Ovary (tissue), 7 donors: ENCODE measurements at regions not wholly inside any gene's neighbourhood (a gene's known extent, or its start where the extent isn't known, plus 50 kb on each side); places are given as distances from the start of the nearest gene placed in this dataset.

Experiments used
- DNase-seq, 5 donors: peaks; one replicate each; pipeline ENCODE4 v3.0.0-alpha.2; 2019 to 2020
- H3K27ac ChIP-seq, 2 donors: fragments of 200-600 bp; one replicate each; pipeline versions ENCODE4 v1.5.1 to v1.8.0; 2019 to 2022
- H3K27me3 ChIP-seq: fragments of 200-600 bp; one replicate; pipeline ENCODE4 v1.8.0; 2022
- H3K36me3 ChIP-seq: fragments of 200-600 bp; sonication (generic); one replicate; pipeline ENCODE4 v1.5.1; 2019
- H3K4me1 ChIP-seq: one replicate; pipeline ENCODE4 v1.8.1; 2013; ENCODE audit warnings: mild to moderate bottlenecking, moderate library complexity; ENCODE audit not compliant: insufficient read depth
- H3K4me3 ChIP-seq: fragments of 200-600 bp; sonication (generic); one replicate; pipeline ENCODE4 v1.5.1; 2017
- H3K9me3 ChIP-seq, 2 donors: fragments of 200-600 bp in 1 of 2; sonication (generic) in 1 of 2; one replicate each; pipeline versions ENCODE4 v1.5.1 to v1.8.1; 2013 to 2019; ENCODE audit warnings: mild to moderate bottlenecking in 1 of 2, moderate library complexity in 1 of 2
- EP300 ChIP-seq: sonication (generic); formaldehyde crosslinking; IDR thresholded peaks from one replicate; pipeline ENCODE4 v1.6.1; 2017; ENCODE audit warnings: antibody characterized with exemption
- POLR2A ChIP-seq: fragments of 450-650 bp; IDR thresholded peaks from one replicate; pipeline ENCODE4 v1.6.1; 2017; ENCODE audit warnings: antibody characterized with exemption, mild to moderate bottlenecking, moderate library complexity
- WGBS, 3 donors: extraction: QIAGEN DNeasy Blood & Tissue Kit in 1 of 3; methylation state at CpG; one replicate each; pipeline versions ENCODE4 v1.1.5 to v1.1.7; 2013 to 2017; 5-methylcytosine and 5-hydroxymethylcytosine counted together
- intact Hi-C, 4 donors: fragments of 100-400 bp; cut with DNase I; formaldehyde crosslinking; loops; one replicate each; pipeline versions ENCODE4 v1.11.0 to v1.15.1; 2022 to 2023
- TF ChIP-seq, protein P1 (sequence below), 3 donors: fragments of 450-650 bp in 2 of 3; fragments of 200-600 bp in 1 of 3; IDR thresholded peaks; one replicate each; pipeline versions ENCODE4 v1.5.1 to v1.8.0; 2016 to 2022; ENCODE audit warnings: antibody characterized with exemption in 3 of 3, mild to moderate bottlenecking in 1 of 3
- donor health status: DM: no; HTN: no; CAD: no; lungs with moderate emphysema.
- donor health status: DM: no; HTN: no; CAD: no.
- donor health status: Bipolar disorder and iron deficiency.
- donor health status: DM: no; HTN: no; CAD: no.
- donor health status: DM: yes; HTN: yes; CAD: no.

DNA sequence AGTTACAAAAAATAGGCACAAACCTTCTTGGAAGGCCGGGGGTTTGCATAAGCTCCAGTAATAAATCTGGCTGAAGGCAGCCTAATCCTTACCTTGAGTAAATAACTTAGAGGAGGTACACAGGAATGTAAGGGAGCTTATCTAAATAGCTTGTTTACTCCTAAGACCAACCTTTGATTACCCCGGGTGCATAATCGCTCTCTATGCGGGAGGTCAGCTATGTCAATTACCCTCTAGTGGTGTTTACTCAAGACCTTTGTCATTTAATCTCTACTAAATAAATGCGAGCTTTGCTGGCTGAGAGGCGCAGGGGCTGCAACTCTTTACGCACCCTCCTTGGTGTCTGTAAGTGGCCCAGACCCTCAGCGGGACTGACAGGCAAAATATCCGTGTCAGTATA lies 50.2 kb upstream of the MAP9 start:
- TF ChIP-seq, protein P1, sequence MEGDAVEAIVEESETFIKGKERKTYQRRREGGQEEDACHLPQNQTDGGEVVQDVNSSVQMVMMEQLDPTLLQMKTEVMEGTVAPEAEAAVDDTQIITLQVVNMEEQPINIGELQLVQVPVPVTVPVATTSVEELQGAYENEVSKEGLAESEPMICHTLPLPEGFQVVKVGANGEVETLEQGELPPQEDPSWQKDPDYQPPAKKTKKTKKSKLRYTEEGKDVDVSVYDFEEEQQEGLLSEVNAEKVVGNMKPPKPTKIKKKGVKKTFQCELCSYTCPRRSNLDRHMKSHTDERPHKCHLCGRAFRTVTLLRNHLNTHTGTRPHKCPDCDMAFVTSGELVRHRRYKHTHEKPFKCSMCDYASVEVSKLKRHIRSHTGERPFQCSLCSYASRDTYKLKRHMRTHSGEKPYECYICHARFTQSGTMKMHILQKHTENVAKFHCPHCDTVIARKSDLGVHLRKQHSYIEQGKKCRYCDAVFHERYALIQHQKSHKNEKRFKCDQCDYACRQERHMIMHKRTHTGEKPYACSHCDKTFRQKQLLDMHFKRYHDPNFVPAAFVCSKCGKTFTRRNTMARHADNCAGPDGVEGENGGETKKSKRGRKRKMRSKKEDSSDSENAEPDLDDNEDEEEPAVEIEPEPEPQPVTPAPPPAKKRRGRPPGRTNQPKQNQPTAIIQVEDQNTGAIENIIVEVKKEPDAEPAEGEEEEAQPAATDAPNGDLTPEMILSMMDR (IDR thresholded peaks at IDR 0.05), result no peak
- TF ChIP-seq POLR2A (no peak), EP300 (no peak)
- WGBS, 3 donors, result 35 to 42% (median 41%) methylated on average over 9 of the region's 9 CpGs
- no peaks in the 10 kb centered on the region for H3K27me3 ChIP-seq
- no peaks in the 10 kb centered on the region for H3K4me1 ChIP-seq
- no peak overlapping the region for H3K27ac ChIP-seq
- no peak for DNase-seq
- no peak overlapping the region for H3K4me3 ChIP-seq
- H3K9me3 ChIP-seq, result no peaks in the 10 kb centered on the region
- no peaks in the 10 kb centered on the region for H3K36me3 ChIP-seq
- intact Hi-C loops, result no loop called here
